Thoracic aorta (tissue), 2 donors: ENCODE measurements at regions not wholly inside any gene's neighbourhood (a gene's known extent, or its start where the extent isn't known, plus 50 kb on each side); places are given as distances from the start of the nearest gene placed in this dataset.

Experiments used
- ATAC-seq: fragments of 150-250 bp; one replicate; pipeline ENCODE4 v1.8.0; 2017; ENCODE audit warnings: low read depth; ENCODE audit not compliant: insufficient number of reproducible peaks, low FRiP score
- DNase-seq: peaks from one replicate; pipeline ENCODE4 v3.0.0-alpha.2; 2020; ENCODE audit warnings: low spot score
- H3K27ac ChIP-seq, 2 donors: fragments of 200-600 bp; sonication (generic); 1 replicate in 1 of 2; 2 replicates in 1 of 2; pipeline ENCODE4 v1.5.1; 2016; ENCODE audit warnings: mild to moderate bottlenecking in 2 of 2, moderate library complexity in 2 of 2
- H3K27me3 ChIP-seq: fragments of 200-600 bp; sonication (generic); replicated peaks from 2 replicates; pipeline ENCODE4 v1.6.0; 2016; ENCODE audit warnings: mild to moderate bottlenecking; ENCODE audit not compliant: insufficient read depth
- H3K36me3 ChIP-seq: fragments of 200-600 bp; sonication (generic); one replicate; pipeline ENCODE4 v1.5.1; 2016
- H3K4me1 ChIP-seq, 2 donors: fragments of 200-600 bp; sonication (generic); 1 replicate in 1 of 2; 2 replicates in 1 of 2; pipeline versions ENCODE4 v1.5.1 to v1.6.0; 2016; ENCODE audit warnings: low read depth in 2 of 2, mild to moderate bottlenecking in 1 of 2; ENCODE audit not compliant: control insufficient read depth in 1 of 2
- H3K4me3 ChIP-seq: fragments of 200-600 bp; sonication (generic); 2 replicates; pipeline ENCODE4 v1.5.1; 2016; ENCODE audit warnings: mild to moderate bottlenecking
- H3K9me3 ChIP-seq: fragments of 200-600 bp; sonication (generic); 2 replicates; pipeline ENCODE4 v1.5.1; 2016
- CTCF ChIP-seq: fragments of 200-600 bp; sonication (generic); IDR thresholded peaks from one replicate; pipeline ENCODE4 v1.5.1; 2019; ENCODE audit warnings: antibody characterized with exemption

GRCh38 chr16:58960484-58960883 is 226.4 kb upstream of the GOT2 start:
- Histone ChIP-seq H3K27me3 (no peaks in the 10 kb centered on the region), H3K27ac (no peak overlapping the region), H3K4me1 (no peaks in the 10 kb centered on the region), H3K9me3 (no peaks in the 10 kb centered on the region), H3K36me3 (no peaks in the 10 kb centered on the region), H3K4me3 (no peak overlapping the region)
- no peak for TF ChIP-seq CTCF
- no peak for ATAC-seq
- DNase-seq: no peak

- Histone ChIP-seq H3K36me3 (no peaks in the 10 kb centered on the region), H3K9me3 (no peaks in the 10 kb centered on the region), H3K4me1 (no peaks in the 10 kb centered on the region), H3K4me3 (no peak overlapping the region), H3K27ac (no peak overlapping the region), H3K27me3 (no peaks in the 10 kb centered on the region)
- TF ChIP-seq CTCF: no peak
- no peak for DNase-seq
- ATAC-seq: no peak
These were observed 225.9 kb upstream of the GOT2 start for GRCh38 chr16:58960034-58960433.

- Histone ChIP-seq H3K36me3 (no peaks in the 10 kb centered on the region), H3K27ac (no peak overlapping the region), H3K9me3 (no peaks in the 10 kb centered on the region), H3K4me1 (no peaks in the 10 kb centered on the region), H3K27me3 (no peaks in the 10 kb centered on the region), H3K4me3 (no peak overlapping the region)
- TF ChIP-seq CTCF: no peak
- DNase-seq (no peak), ATAC-seq (no peak)
These were observed 224.6 kb upstream of the GOT2 start for GRCh38 chr16:58958749-58959148.

GRCh38 chr16:58948244-58948643 is 214.1 kb upstream of the GOT2 start:
- no peak overlapping the region for H3K27ac ChIP-seq
- ATAC-seq: no peak
- DNase-seq: no peak
- no peak for TF ChIP-seq CTCF
- H3K9me3 ChIP-seq: no peaks in the 10 kb centered on the region
- no peaks in the 10 kb centered on the region for H3K36me3 ChIP-seq
- H3K4me1 ChIP-seq: no peaks in the 10 kb centered on the region
- H3K27me3 ChIP-seq: no peaks in the 10 kb centered on the region
- H3K4me3 ChIP-seq: no peak overlapping the region

GRCh38 chr16:58940609-58941008 is 206.5 kb upstream of the GOT2 start:
- H3K27me3 ChIP-seq: no peaks in the 10 kb centered on the region
- TF ChIP-seq CTCF: no peak
- no peak overlapping the region for H3K4me3 ChIP-seq
- ATAC-seq (no peak), DNase-seq (no peak)
- no peak overlapping the region for H3K27ac ChIP-seq
- no peaks in the 10 kb centered on the region for H3K36me3 ChIP-seq
- no peaks in the 10 kb centered on the region for H3K9me3 ChIP-seq
- H3K4me1 ChIP-seq: no peaks in the 10 kb centered on the region
